ENCODE measurements at regions not wholly inside any gene's neighbourhood (a gene's known extent, or its start where the extent isn't known, plus 50 kb on each side); places are given as distances from the start of the nearest gene placed in this dataset.
"Not testable (repeated sequence)": the region's sequence is repeated elsewhere in the genome, so short reads cannot be mapped to it uniquely, and the experiment has no call there.

- Histone ChIP-seq H3K27me3 (ENCODE audit: control insufficient read depth, insufficient read depth, low read length) (no peaks in the 10 kb centered on the region), H3K36me3 (ENCODE audit: control insufficient read depth, insufficient read depth, low read length) (no peaks in the 10 kb centered on the region), H3K9ac (ENCODE audit: low read length) (no peak overlapping the region), H3K9me3 (ENCODE audit: control insufficient read depth, low read length) (no peaks in the 10 kb centered on the region), H3K4me1 (ENCODE audit: control insufficient read depth, insufficient read depth, low read length) (no peaks in the 10 kb centered on the region), H3K4me3 (ENCODE audit: low read length) (no peak overlapping the region)
Observed at GRCh38 chr2:20499387-20499786, 52.5 kb downstream of the RHOB start.

- no peaks in the 10 kb centered on the region for H3K9me3 ChIP-seq (ENCODE audit: control insufficient read depth, low read length)
- no peaks in the 10 kb centered on the region for H3K4me1 ChIP-seq (ENCODE audit: control insufficient read depth, insufficient read depth, low read length)
- H3K27me3 ChIP-seq (ENCODE audit: control insufficient read depth, insufficient read depth, low read length), result no peaks in the 10 kb centered on the region
- H3K9ac ChIP-seq (ENCODE audit: low read length), result no peak overlapping the region
- no peak overlapping the region for H3K4me3 ChIP-seq (ENCODE audit: low read length)
- no peaks in the 10 kb centered on the region for H3K36me3 ChIP-seq (ENCODE audit: control insufficient read depth, insufficient read depth, low read length)
Observed at GRCh38 chr2:20501974-20502373, 55.1 kb downstream of the RHOB start.

- not testable (repeated sequence) for H3K27me3 ChIP-seq (ENCODE audit: control insufficient read depth, insufficient read depth, low read length); H3K4me3 ChIP-seq (ENCODE audit: low read length); H3K36me3 ChIP-seq (ENCODE audit: control insufficient read depth, insufficient read depth, low read length); H3K9ac ChIP-seq (ENCODE audit: low read length); H3K4me1 ChIP-seq (ENCODE audit: control insufficient read depth, insufficient read depth, low read length); H3K9me3 ChIP-seq (ENCODE audit: control insufficient read depth, low read length)
Observed at GRCh38 chr2:20502496-20502895, 55.6 kb downstream of the RHOB start.

- Histone ChIP-seq H3K27me3 (ENCODE audit: control insufficient read depth, insufficient read depth, low read length) (no peaks in the 10 kb centered on the region), H3K36me3 (ENCODE audit: control insufficient read depth, insufficient read depth, low read length) (no peaks in the 10 kb centered on the region), H3K4me1 (ENCODE audit: control insufficient read depth, insufficient read depth, low read length) (no peaks in the 10 kb centered on the region), H3K4me3 (ENCODE audit: low read length) (no peak overlapping the region), H3K9ac (ENCODE audit: low read length) (no peak overlapping the region), H3K9me3 (ENCODE audit: control insufficient read depth, low read length) (no peaks in the 10 kb centered on the region)
Observed at GRCh38 chr2:20504174-20504573, 57.3 kb downstream of the RHOB start.

GRCh38 chr2:20506201-20506685, 59.4 kb downstream of the RHOB start:
- no peaks in the 10 kb centered on the region for H3K4me1 ChIP-seq (ENCODE audit: control insufficient read depth, insufficient read depth, low read length)
- no peak overlapping the region for H3K9ac ChIP-seq (ENCODE audit: low read length)
- no peak overlapping the region for H3K4me3 ChIP-seq (ENCODE audit: low read length)
- no peaks in the 10 kb centered on the region for H3K9me3 ChIP-seq (ENCODE audit: control insufficient read depth, low read length)
- H3K36me3 ChIP-seq (ENCODE audit: control insufficient read depth, insufficient read depth, low read length), result no peaks in the 10 kb centered on the region
- H3K27me3 ChIP-seq (ENCODE audit: control insufficient read depth, insufficient read depth, low read length), result no peaks in the 10 kb centered on the region

- no peaks in the 10 kb centered on the region for H3K9me3 ChIP-seq (ENCODE audit: control insufficient read depth, low read length)
- H3K36me3 ChIP-seq (ENCODE audit: control insufficient read depth, insufficient read depth, low read length), result no peaks in the 10 kb centered on the region
Observed at GRCh38 chr2:20507166-20507692, 60.4 kb downstream of the RHOB start.

GRCh38 chr2:20507711-20508110, 60.8 kb downstream of the RHOB start:
- Histone ChIP-seq H3K4me3 (ENCODE audit: low read length) (no peak overlapping the region), H3K4me1 (ENCODE audit: control insufficient read depth, insufficient read depth, low read length) (no peaks in the 10 kb centered on the region), H3K9ac (ENCODE audit: low read length) (no peak overlapping the region), H3K9me3 (ENCODE audit: control insufficient read depth, low read length) (no peaks in the 10 kb centered on the region), H3K27me3 (ENCODE audit: control insufficient read depth, insufficient read depth, low read length) (no peaks in the 10 kb centered on the region), H3K36me3 (ENCODE audit: control insufficient read depth, insufficient read depth, low read length) (no peaks in the 10 kb centered on the region)

More at GRCh38 chr2:20507166-20507692, 60.4 kb downstream of the RHOB start:
- H3K9ac ChIP-seq (ENCODE audit: low read length), result no peak overlapping the region
- no peaks in the 10 kb centered on the region for H3K27me3 ChIP-seq (ENCODE audit: control insufficient read depth, insufficient read depth, low read length)
- no peak overlapping the region for H3K4me3 ChIP-seq (ENCODE audit: low read length)
- H3K4me1 ChIP-seq (ENCODE audit: control insufficient read depth, insufficient read depth, low read length), result no peaks in the 10 kb centered on the region

- no peaks in the 10 kb centered on the region for H3K27me3 ChIP-seq (ENCODE audit: control insufficient read depth, insufficient read depth, low read length)
- H3K4me3 ChIP-seq (ENCODE audit: low read length), result no peak overlapping the region
- no peaks in the 10 kb centered on the region for H3K36me3 ChIP-seq (ENCODE audit: control insufficient read depth, insufficient read depth, low read length)
- no peaks in the 10 kb centered on the region for H3K9me3 ChIP-seq (ENCODE audit: control insufficient read depth, low read length)
- no peaks in the 10 kb centered on the region for H3K4me1 ChIP-seq (ENCODE audit: control insufficient read depth, insufficient read depth, low read length)
- H3K9ac ChIP-seq (ENCODE audit: low read length), result no peak overlapping the region
Observed at GRCh38 chr2:20509301-20509769, 62.5 kb downstream of the RHOB start.

DNA sequence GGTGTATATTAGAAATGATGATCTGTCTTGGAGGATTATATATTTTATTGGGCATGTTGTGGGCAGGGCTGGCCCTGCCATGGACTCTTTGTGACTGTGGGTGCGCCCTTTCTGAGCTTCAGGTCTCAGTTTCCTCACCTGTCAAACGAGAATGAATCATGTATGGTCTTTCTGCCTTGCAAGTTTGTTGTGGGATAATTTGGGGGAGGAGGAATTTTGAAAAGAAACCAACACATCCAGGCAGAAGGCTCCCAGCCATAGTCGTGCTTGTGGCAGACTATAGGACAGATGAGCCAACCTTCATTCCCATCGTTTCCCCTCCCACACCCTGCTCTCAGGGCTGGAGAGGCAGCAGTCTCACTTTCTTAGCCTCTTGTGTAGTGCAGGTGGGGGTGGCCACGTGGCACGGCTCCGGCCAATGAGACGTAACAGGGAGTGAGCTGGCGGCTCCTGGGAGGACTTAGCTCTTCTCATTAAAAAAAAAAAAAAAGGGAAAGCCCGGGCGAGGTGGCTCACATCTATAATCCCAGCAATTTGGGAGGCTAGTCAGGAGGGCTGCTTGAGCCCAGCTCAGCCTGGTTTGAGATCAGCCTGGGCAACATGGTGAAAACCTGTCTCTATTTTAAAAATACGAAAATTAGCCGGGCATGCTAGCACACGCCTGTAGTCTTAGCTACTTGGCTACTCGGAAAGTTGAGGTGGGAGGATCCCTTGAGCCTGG, 63.1 kb downstream of the RHOB start:
- Histone ChIP-seq H3K4me3 (ENCODE audit: low read length) (no peak overlapping the region), H3K27me3 (ENCODE audit: control insufficient read depth, insufficient read depth, low read length) (no peaks in the 10 kb centered on the region), H3K36me3 (ENCODE audit: control insufficient read depth, insufficient read depth, low read length) (no peaks in the 10 kb centered on the region), H3K9me3 (ENCODE audit: control insufficient read depth, low read length) (no peaks in the 10 kb centered on the region), H3K4me1 (ENCODE audit: control insufficient read depth, insufficient read depth, low read length) (no peaks in the 10 kb centered on the region), H3K9ac (ENCODE audit: low read length) (no peak overlapping the region)

DNA sequence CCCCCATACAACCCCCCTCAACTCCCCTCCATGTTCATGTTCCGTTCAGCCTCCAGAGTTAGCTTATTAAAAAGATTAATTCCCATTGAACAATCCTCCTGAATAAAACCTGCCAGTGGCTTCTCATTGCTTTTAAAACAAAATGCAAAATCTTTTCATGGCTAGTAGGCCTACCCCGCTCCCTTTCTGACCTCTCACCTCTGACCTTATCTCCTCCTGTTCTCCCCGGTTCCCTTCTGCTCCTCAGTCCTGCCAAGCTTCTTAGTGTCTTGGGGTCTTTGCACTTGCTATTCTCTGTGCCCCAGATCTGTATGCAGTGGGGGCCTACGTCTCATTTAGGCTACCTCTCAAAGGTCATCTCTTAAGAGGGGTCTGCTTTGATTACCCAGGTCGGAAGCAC, 64.3 kb downstream of the RHOB start:
- no peaks in the 10 kb centered on the region for H3K9me3 ChIP-seq (ENCODE audit: control insufficient read depth, low read length)
- H3K4me1 ChIP-seq (ENCODE audit: control insufficient read depth, insufficient read depth, low read length), result peaks cover under 1% of the 10 kb centered on the region
- H3K36me3 ChIP-seq (ENCODE audit: control insufficient read depth, insufficient read depth, low read length), result no peaks in the 10 kb centered on the region
- H3K9ac ChIP-seq (ENCODE audit: low read length), result no peak overlapping the region
- no peaks in the 10 kb centered on the region for H3K27me3 ChIP-seq (ENCODE audit: control insufficient read depth, insufficient read depth, low read length)
- no peak overlapping the region for H3K4me3 ChIP-seq (ENCODE audit: low read length)

- no peaks in the 10 kb centered on the region for H3K27me3 ChIP-seq (ENCODE audit: control insufficient read depth, insufficient read depth, low read length)
- H3K9me3 ChIP-seq (ENCODE audit: control insufficient read depth, low read length), result no peaks in the 10 kb centered on the region
- H3K4me1 ChIP-seq (ENCODE audit: control insufficient read depth, insufficient read depth, low read length), result peaks cover 9% of the 10 kb centered on the region
- H3K9ac ChIP-seq (ENCODE audit: low read length), result no peak overlapping the region
- H3K4me3 ChIP-seq (ENCODE audit: low read length), result no peak overlapping the region
- no peaks in the 10 kb centered on the region for H3K36me3 ChIP-seq (ENCODE audit: control insufficient read depth, insufficient read depth, low read length)
Observed at GRCh38 chr2:20512061-20512605, 65.3 kb downstream of the RHOB start.

- H3K27me3 ChIP-seq (ENCODE audit: control insufficient read depth, insufficient read depth, low read length), result no peaks in the 10 kb centered on the region
- H3K36me3 ChIP-seq (ENCODE audit: control insufficient read depth, insufficient read depth, low read length), result no peaks in the 10 kb centered on the region
- H3K9me3 ChIP-seq (ENCODE audit: control insufficient read depth, low read length), result no peaks in the 10 kb centered on the region
- no peak overlapping the region for H3K9ac ChIP-seq (ENCODE audit: low read length)
- H3K4me1 ChIP-seq (ENCODE audit: control insufficient read depth, insufficient read depth, low read length), result peaks cover 9% of the 10 kb centered on the region
- H3K4me3 ChIP-seq (ENCODE audit: low read length), result no peak overlapping the region
Observed at GRCh38 chr2:20513946-20514345, 67.1 kb downstream of the RHOB start.

All from mucosa of stomach (tissue), 1 donor.